K562 (cell line): ENCODE measurements at regions not wholly inside any gene's neighbourhood (a gene's known extent, or its start where the extent isn't known, plus 50 kb on each side); places are given as distances from the start of the nearest gene placed in this dataset.
A peak's percentile ranks its signal among the peaks of the same experiment; 100 is the strongest.

Experiments used
- AFF1 ChIP-seq, 2 experiments: fragments of 450-650 bp; IDR thresholded peaks; 2 replicates each; pipeline ENCODE4 v1.6.1; 2018; ENCODE audit warnings: mild to moderate bottlenecking in 2 of 2, low read depth in 1 of 2; ENCODE audit not compliant: partially characterized antibody in 2 of 2
- ATF3 ChIP-seq, 2 experiments: fragments of 450-650 bp in 1 of 2; sonication (generic) in 1 of 2; formaldehyde crosslinking in 1 of 2; IDR thresholded peaks in 1 of 2; conservative IDR thresholded peaks in 1 of 2; 2 replicates each; pipeline versions ENCODE4 v1.6.1 to v1.8.1; 2016 to 2023; ENCODE audit warnings: mild to moderate bottlenecking in 2 of 2, moderate library complexity in 2 of 2, inconsistent platforms in 1 of 2, missing genetic modification reagents in 1 of 2
- CEBPB ChIP-seq: fragments of 450-650 bp; IDR thresholded peaks from 2 replicates; pipeline ENCODE4 v1.6.1; 2016; ENCODE audit warnings: missing genetic modification characterization, missing compliant biosample characterization
- CEBPG ChIP-seq, 3 experiments: fragments of 200-800 bp in 1 of 3; sonication (Bioruptor generic) in 1 of 3; sonication (generic) in 1 of 3; formaldehyde crosslinking in 1 of 3; IDR thresholded peaks in 2 of 3; conservative IDR thresholded peaks in 1 of 3; 2 replicates each; pipeline versions ENCODE4 v1.6.1 to v1.8.0; 2016 to 2022; ENCODE audit warnings: missing compliant biosample characterization in 2 of 3, missing genetic modification characterization in 2 of 3, mild to moderate bottlenecking in 1 of 3, missing genetic modification reagents in 1 of 3
- EHMT2 ChIP-seq: fragments of 450-650 bp; IDR thresholded peaks from 2 replicates; pipeline ENCODE4 v1.6.1; 2018; ENCODE audit warnings: antibody characterized with exemption
- FOXJ3 ChIP-seq: sonication (generic); formaldehyde crosslinking; IDR thresholded peaks from 2 replicates; pipeline ENCODE4 v1.4.0; 2020; ENCODE audit warnings: mild to moderate bottlenecking, missing genetic modification reagents
- IRF2 ChIP-seq: sonication (generic); formaldehyde crosslinking; IDR thresholded peaks from 2 replicates; pipeline ENCODE4 v1.8.1; 2022; ENCODE audit warnings: mild to moderate bottlenecking, missing genetic modification reagents
- MAFG ChIP-seq: fragments of 450-650 bp; conservative IDR thresholded peaks from 2 replicates; pipeline ENCODE4 v1.6.1; 2016; ENCODE audit warnings: missing genetic modification characterization, missing compliant biosample characterization
- MEIS2 ChIP-seq: fragments of 450-650 bp; IDR thresholded peaks from 2 replicates; pipeline ENCODE4 v1.6.1; 2014; ENCODE audit warnings: mild to moderate bottlenecking; ENCODE audit not compliant: partially characterized antibody
- NCOA1 ChIP-seq: fragments of 450-650 bp; IDR thresholded peaks from 2 replicates; pipeline ENCODE4 v1.6.1; 2016; ENCODE audit warnings: low read depth
- NELFE ChIP-seq: IDR thresholded peaks from 2 replicates; pipeline ENCODE4 v1.6.1; 2011; ENCODE audit warnings: mild to moderate bottlenecking; ENCODE audit not compliant: insufficient read depth, insufficient read length
- NR4A1 ChIP-seq, 2 experiments: fragments of 250-450 bp in 1 of 2; fragments of 450-650 bp in 1 of 2; sonication (Bioruptor Pico) in 1 of 2; IDR thresholded peaks; 2 replicates each; pipeline versions ENCODE4 v1.4.0 to v1.6.1; 2016 to 2020; ENCODE audit warnings: mild to moderate bottlenecking in 2 of 2, missing compliant biosample characterization in 1 of 2, missing genetic modification characterization in 1 of 2, moderate library complexity in 1 of 2
- SIRT6 ChIP-seq: IDR thresholded peaks from one replicate; pipeline ENCODE4 v1.6.1; 2012; ENCODE audit warnings: low read depth, mild to moderate bottlenecking, control low read depth, inconsistent platforms, low read length, moderate library complexity
- SMAD3 ChIP-seq: fragments of 450-650 bp; formaldehyde crosslinking; conservative IDR thresholded peaks from 2 replicates; pipeline ENCODE4 v1.4.0; 2020; ENCODE audit warnings: mild to moderate bottlenecking
- TCF7L2 ChIP-seq: fragments of 150-350 bp; IDR thresholded peaks from 2 replicates; pipeline ENCODE4 v1.6.1; 2016; ENCODE audit warnings: low read depth, mild to moderate bottlenecking, low read length, moderate library complexity
- TF ChIP-seq, protein P1 (sequence below): fragments of 450-650 bp; IDR thresholded peaks from 2 replicates; pipeline ENCODE4 v1.6.1; 2016; ENCODE audit warnings: borderline replicate concordance
- TF ChIP-seq, protein P2 (sequence below): sonication (generic); formaldehyde crosslinking; IDR thresholded peaks from 2 replicates; pipeline ENCODE4 v1.8.0; 2023; ENCODE audit warnings: mild to moderate bottlenecking, missing genetic modification reagents

- TF ChIP-seq AFF1 (IDR thresholded peaks at IDR 0.05; ENCODE audit: low read depth in 1 of 2, partially characterized antibody in 2 of 2) (peak in 1 of 2 experiments; percentile 21), IRF2 (no peak), SMAD3 (CRISPR knock-in tag) (peak; percentile 57; the same call in 1 of the 2 replicates), SIRT6 (no peak), MEIS2 (peak; percentile 37), ATF3 (IDR thresholded peaks at IDR 0.05) (peak; percentile 76), ATF3 (CRISPR knock-in tag; conservative IDR thresholded peaks at IDR 0.05) (no peak), CEBPG (CRISPR knock-in tag; IDR thresholded peaks at IDR 0.05) (peak; percentile 92), CEBPG (tag; conservative IDR thresholded peaks at IDR 0.05 in 1 of 2, IDR thresholded peaks at IDR 0.05 in 1 of 2) (peak; percentile 93 to 97), NCOA1 (no peak), TCF7L2 (0 out of 2 replicates have a peak, but pooled peaks have one; percentile 16), FOXJ3 (CRISPR knock-in tag) (no peak), NR4A1 (CRISPR knock-in tag; IDR thresholded peaks at IDR 0.05) (no peak), NR4A1 (tag; IDR thresholded peaks at IDR 0.05) (peak; percentile 86), NELFE (no peak), MAFG (tag) (peak; percentile 17; the same call in 1 of the 2 replicates), CEBPB (tag) (0 out of 2 replicates have a peak, but pooled peaks have one; percentile 56), EHMT2 (peak; percentile 56; the same call in 1 of the 2 replicates)
- TF ChIP-seq, protein P1, sequence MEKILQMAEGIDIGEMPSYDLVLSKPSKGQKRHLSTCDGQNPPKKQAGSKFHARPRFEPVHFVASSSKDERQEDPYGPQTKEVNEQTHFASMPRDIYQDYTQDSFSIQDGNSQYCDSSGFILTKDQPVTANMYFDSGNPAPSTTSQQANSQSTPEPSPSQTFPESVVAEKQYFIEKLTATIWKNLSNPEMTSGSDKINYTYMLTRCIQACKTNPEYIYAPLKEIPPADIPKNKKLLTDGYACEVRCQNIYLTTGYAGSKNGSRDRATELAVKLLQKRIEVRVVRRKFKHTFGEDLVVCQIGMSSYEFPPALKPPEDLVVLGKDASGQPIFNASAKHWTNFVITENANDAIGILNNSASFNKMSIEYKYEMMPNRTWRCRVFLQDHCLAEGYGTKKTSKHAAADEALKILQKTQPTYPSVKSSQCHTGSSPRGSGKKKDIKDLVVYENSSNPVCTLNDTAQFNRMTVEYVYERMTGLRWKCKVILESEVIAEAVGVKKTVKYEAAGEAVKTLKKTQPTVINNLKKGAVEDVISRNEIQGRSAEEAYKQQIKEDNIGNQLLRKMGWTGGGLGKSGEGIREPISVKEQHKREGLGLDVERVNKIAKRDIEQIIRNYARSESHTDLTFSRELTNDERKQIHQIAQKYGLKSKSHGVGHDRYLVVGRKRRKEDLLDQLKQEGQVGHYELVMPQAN: no peak
- TF ChIP-seq, protein P2, sequence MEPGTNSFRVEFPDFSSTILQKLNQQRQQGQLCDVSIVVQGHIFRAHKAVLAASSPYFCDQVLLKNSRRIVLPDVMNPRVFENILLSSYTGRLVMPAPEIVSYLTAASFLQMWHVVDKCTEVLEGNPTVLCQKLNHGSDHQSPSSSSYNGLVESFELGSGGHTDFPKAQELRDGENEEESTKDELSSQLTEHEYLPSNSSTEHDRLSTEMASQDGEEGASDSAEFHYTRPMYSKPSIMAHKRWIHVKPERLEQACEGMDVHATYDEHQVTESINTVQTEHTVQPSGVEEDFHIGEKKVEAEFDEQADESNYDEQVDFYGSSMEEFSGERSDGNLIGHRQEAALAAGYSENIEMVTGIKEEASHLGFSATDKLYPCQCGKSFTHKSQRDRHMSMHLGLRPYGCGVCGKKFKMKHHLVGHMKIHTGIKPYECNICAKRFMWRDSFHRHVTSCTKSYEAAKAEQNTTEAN (CRISPR knock-in tag): no peak
Measured at GRCh38 chr7:131231381-131232220, 96.1 kb upstream of the MKLN1 start (continued).
